Endothelial cell of hepatic sinusoid (primary cell): ENCODE measurements at regions not wholly inside any gene's neighbourhood (a gene's known extent, or its start where the extent isn't known, plus 50 kb on each side); places are given as distances from the start of the nearest gene placed in this dataset.
"Not testable (repeated sequence)": the region's sequence is repeated elsewhere in the genome, so short reads cannot be mapped to it uniquely, and the experiment has no call there.

Experiments
- in situ Hi-C: cut with HindIII; loops from 2 replicates; pipeline ENCODE4 v1.10.0; 2017; ENCODE audit warnings: low sequenced_read_pairs

GRCh38 chr2:58594175-58594574 is 353.1 kb upstream of the FANCL start:
- in situ Hi-C loops, result no loop called here

- in situ Hi-C loops, result not testable (repeated sequence)
Measured at GRCh38 chr2:58586178-58586577, 345.1 kb upstream of the FANCL start.

DNA sequence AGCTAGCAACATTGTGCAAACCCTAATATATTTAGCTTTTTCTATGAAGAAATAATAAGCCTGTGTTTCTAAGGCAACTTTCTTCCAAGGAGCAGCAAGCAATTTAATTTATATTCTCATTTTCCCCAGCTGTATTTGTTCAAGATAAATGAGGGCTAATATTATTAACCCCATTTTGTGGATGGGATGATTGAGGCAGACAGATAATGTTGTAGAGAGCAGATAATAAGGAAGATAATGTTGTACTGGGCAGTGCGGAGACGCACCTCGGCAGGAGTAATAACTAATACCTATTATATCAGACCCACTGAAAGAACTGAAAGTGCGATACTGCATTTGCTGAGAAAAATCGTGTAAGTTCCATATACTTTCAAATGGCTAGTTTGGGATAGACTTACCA is 344.1 kb upstream of the FANCL start:
- in situ Hi-C loops, result no loop called here

DNA sequence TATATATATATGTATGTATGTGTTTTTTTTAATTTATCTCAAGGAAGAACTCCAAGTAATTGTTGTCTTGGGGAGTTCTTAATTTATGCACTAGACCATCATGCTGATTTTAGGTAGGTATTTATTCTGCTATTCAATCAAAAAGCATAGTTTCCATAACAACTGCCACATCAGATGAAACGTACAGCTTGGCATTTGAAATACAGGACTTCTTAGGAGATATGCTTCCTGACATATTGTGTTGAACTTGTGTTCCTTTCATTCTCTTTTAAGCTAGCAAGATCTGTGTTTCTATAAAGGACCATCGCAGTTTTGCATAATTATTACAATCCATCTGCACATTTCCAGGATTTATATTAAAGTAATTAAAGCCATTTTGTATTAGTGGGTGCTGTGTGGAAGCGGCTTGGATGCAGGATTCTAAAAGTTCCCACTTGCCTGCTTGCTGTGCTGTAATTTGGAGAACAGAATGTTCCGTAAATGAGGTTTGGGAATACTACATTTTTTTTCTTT is 343.5 kb upstream of the FANCL start:
- in situ Hi-C loops, result no loop called here

GRCh38 chr2:58578276-58578675 is 337.2 kb upstream of the FANCL start:
- in situ Hi-C loops, result loop anchor here (5.0 kb wide), 1 partner anchor 34 kb away; no protein-coding TSS in a partner anchor

GRCh38 chr2:58574873-58575272 is 333.7 kb upstream of the FANCL start:
- in situ Hi-C loops, result loop anchor here (5.0 kb wide), 1 partner anchor 37 kb away; no protein-coding TSS in a partner anchor

GRCh38 chr2:58572731-58573130 is 331.6 kb upstream of the FANCL start:
- in situ Hi-C loops, result no loop called here

GRCh38 chr2:58571181-58571852 is 330.2 kb upstream of the FANCL start:
- in situ Hi-C loops, result no loop called here

DNA sequence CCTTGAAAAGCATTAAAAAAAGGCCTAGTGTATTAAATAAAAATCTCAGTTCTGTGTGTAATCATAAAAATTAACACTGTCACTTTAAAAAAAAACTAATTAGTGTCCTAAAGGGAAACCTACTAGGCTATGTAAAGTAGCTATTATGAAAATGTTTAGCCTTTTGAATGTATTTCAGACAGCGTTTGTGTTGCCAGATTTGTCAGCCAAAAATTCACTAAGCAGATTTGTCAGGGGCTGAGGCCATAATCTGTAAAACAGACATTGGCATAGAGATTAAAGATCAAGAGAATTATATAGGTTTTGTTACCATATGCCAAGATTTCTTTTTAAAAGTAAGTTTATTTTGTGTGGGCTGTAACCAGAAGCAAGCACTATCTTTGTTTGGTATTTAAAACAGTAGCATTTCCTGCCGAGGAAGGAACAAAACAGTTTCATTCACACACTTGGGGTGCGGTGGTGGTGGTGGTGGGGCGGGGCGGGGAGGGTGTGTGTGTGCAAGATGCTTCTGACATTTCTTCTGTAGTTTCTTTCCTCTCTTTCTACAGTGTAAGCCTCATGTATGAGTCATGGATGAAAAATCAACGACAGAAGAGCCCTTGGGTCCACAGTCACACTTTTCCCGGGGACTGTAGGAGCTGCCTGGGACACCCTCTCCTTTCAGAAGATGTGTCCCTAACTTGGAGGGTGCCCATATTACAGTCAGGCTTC is 328.5 kb upstream of the FANCL start:
- in situ Hi-C loops, result no loop called here

- in situ Hi-C loops, result no loop called here
Measured at GRCh38 chr2:58568901-58569300, 327.8 kb upstream of the FANCL start.

GRCh38 chr2:58562276-58562675 is 321.2 kb upstream of the FANCL start:
- in situ Hi-C loops, result no loop called here

- in situ Hi-C loops, result no loop called here
Measured at GRCh38 chr2:58560531-58560930, 319.4 kb upstream of the FANCL start.

- in situ Hi-C loops, result no loop called here
Measured at GRCh38 chr2:58558881-58559280, 317.8 kb upstream of the FANCL start.

GRCh38 chr2:58557176-58557575 is 316.1 kb upstream of the FANCL start:
- in situ Hi-C loops, result no loop called here

GRCh38 chr2:58553937-58554336 is 312.8 kb upstream of the FANCL start:
- in situ Hi-C loops, result no loop called here

- in situ Hi-C loops, result no loop called here
Measured at GRCh38 chr2:58553522-58553921, 312.4 kb upstream of the FANCL start.

GRCh38 chr2:58545300-58546280 is 304.5 kb upstream of the FANCL start:
- in situ Hi-C loops, result no loop called here

GRCh38 chr2:58543442-58543841 is 302.3 kb upstream of the FANCL start:
- in situ Hi-C loops, result no loop called here

- in situ Hi-C loops, result no loop called here
Measured at GRCh38 chr2:58541511-58541910, 300.4 kb upstream of the FANCL start.

- in situ Hi-C loops, result no loop called here
Measured at GRCh38 chr2:58540681-58541080, 299.6 kb upstream of the FANCL start.

- in situ Hi-C loops, result no loop called here
Measured at GRCh38 chr2:58539973-58540372, 298.8 kb upstream of the FANCL start.
